ENCODE measurements at regions not wholly inside any gene's neighbourhood (a gene's known extent, or its start where the extent isn't known, plus 50 kb on each side); places are given as distances from the start of the nearest gene placed in this dataset.
"Not testable (repeated sequence)": the region's sequence is repeated elsewhere in the genome, so short reads cannot be mapped to it uniquely, and the experiment has no call there.

DNA sequence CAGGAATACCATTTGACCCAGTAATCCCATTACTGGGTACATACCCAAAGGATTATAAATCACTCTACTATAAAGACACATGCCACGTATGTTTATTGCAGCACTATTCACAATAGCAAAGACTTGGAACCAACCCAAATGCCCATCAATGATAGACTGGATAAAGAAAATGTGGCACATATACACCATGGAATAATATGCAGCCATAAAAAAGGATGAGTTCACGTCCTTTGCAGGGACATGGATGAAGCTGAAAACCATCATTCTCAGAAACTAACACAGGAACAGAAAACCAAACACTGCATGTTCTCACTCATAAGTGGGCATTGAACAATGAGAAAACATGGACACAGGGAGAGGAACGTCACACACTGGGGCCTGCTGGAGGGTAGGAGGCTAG lies 556.1 kb upstream of the ADGRL2 start:
- not testable (repeated sequence) for DNase-seq

- DNase-seq = no peak
These were observed 558.6 kb upstream of the ADGRL2 start for GRCh38 chr1:81242103-81242502.

DNA sequence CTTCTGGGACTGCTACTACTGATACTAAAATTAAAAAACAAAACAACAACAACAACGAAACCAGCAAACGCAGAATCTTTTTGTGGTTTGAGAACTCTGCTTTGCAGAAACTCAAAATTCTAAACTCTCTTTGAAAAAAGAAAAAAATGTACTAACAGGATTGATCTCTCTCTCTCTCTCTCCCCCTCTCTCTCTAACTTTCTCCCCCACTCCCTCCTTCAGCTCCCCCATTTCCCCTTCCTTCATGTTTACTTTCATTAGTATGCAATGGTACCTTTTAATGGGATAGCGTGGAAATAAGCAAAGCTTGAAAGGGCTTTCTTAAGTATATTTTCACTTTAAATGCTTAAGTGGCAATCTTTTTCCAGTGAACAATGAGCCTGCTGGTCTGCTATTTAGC lies 562.6 kb upstream of the ADGRL2 start:
- DNase-seq = no peak

DNA sequence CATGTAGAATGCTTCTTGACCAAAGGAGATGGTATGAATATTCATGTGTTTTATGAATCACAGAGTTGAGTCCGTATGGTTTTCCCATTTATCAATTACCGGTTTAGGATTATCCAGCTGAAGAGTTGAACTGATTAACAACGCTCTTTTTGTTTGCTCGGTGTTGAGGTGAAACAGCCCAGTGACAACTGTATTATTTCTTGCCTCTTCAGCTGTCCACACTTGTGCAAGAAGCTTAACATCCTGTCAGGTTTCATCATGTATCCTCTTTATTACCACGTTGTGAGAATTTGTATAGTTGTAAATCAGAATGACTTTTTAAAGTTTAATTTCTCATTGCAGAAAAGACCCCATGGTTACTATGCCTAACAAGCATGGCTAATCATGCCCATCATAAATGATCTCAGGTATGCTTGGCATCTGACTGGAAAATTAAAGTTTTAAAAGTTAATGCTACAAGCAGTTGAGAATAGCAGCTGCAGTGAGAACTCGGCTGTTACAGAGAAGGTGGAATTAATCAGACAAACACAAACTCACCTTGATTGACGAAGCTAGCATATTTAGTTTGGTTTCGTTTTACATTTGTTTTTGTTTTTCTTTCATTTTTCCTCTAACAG lies 563.2 kb upstream of the ADGRL2 start:
- DNase-seq = peak; percentile 6 to 51

DNA sequence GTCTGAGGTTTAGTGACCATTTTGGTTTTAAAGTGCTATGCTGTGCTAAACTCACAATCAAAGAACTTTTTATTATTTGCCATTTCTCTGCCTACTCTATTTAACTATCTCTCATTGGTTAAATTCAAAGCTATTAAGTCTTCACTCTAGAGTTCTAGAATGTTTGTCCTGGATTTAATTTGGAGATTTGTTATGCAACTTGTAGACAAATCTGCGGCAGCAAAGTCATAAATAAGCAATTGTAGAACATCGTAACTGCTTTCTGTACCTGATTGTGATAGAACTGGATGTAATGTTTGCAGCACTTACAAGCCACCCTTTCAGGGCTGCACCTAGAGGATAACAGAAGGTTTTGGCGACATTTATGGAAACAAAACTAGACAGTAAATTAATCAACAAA lies 566.5 kb upstream of the ADGRL2 start:
- DNase-seq = no peak

DNA sequence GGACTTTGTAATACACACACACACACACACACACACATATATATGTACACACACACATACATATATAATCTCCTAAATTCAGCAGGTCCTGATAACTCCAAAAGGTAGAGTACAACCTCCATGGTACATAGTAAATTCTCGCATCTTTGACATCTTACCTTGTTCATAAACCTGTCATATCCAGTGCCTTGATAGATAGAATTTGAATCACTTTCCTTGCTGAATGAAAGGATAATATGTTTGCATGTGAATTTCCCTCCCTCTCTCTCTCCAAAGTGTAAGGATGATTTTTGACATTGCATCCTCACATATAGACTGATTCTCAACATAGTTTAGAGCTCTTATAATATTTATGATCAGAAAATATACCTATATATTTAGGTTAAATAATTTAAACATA lies 567.1 kb upstream of the ADGRL2 start:
- no peak for DNase-seq

- DNase-seq = no peak
These were observed 568.3 kb upstream of the ADGRL2 start for GRCh38 chr1:81232420-81232819.

DNA sequence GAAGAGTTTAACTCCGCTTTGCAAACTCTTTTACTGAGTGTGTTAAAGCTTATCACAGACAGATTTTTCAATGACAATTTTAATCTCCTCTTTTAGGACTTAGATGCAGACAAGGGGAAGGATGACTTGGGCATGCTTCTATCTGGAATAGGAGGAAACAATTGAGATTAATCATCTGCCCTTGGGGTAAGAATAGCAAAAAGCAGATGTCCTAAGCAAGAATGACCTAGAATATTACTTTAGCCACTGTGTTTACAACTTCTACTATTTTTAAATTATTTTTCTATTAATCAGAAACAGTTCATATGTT lies 569.0 kb upstream of the ADGRL2 start:
- DNase-seq = no peak

GRCh38 chr1:81230983-81231728 lies 569.6 kb upstream of the ADGRL2 start:
- DNase-seq = peak in 1 of 2 experiments; percentile 31

DNA sequence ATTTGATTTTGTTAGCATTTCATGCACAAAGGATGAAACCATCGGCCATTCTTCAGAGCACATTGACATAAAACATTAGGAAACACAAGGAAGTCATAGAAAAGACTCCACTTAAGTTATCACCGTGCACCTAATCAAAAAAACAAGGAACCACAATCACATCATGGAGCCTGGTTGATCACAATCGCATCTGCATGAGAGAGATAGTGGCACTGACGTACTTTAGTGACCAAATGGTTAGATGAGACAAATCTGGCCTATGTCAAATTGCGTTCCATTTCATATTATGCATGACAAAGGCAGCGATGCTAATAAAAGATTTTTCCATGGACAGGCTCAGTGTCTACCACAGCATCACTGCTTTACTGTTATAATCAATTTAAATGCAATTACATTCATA lies 571.8 kb upstream of the ADGRL2 start:
- DNase-seq = no peak

DNA sequence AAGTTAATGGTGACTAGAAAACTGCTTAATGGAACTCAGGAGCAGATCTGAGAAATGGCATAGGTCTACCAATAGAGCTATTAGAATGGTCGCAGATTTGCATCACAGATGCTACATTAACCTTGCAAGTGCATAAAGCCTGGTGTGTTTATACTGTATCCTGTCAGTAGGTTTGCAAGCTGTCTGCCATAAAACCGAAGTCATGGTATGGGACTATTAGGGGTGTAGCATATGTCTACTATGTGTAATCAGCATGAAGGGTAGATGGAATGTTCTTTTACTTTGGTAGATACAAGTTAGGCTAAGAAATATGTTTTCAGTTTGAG lies 574.2 kb upstream of the ADGRL2 start:
- peak in 1 of 2 experiments; percentile 6 for DNase-seq

DNA sequence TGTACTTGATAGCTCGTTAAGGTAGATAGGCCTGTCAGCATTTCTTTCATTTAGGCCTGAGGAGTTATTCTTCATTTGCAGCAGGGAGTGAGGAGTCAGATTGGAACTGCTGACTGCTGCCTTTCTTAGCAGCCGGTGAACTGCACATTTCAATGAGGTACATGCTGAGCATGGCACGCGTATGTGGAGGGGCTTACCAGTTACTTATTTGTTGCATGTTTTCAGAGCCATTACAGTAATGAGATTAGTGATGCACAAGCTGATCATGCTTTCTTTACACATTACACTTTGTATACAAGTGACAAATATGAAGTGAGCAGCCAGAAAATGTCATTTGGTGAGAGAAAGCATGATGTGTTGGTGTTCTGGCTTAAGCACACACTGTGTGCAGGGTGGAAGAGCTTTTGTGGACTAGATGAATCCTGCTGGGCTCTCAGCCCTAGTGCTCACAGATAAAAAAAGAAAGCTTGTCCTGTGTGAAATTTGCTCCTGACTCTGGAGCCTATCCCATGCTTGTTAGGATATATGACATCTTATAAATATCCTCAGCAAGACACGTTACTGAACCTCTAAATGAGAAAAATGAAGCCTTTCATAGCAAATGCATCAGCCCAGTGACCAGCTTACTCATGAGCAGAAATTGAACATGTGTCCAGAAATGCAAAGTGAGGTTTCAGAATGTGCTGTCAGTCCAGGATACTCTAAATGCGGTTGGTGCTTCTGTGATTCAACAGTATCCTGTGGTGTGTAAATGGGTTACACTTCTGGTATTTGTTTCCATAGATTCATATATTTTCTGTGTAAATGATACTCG lies 574.7 kb upstream of the ADGRL2 start:
- no peak for DNase-seq

- DNase-seq = no peak
These were observed 576.5 kb upstream of the ADGRL2 start for GRCh38 chr1:81224222-81224621.

GRCh38 chr1:81221564-81221963 lies 579.2 kb upstream of the ADGRL2 start:
- DNase-seq = no peak

DNA sequence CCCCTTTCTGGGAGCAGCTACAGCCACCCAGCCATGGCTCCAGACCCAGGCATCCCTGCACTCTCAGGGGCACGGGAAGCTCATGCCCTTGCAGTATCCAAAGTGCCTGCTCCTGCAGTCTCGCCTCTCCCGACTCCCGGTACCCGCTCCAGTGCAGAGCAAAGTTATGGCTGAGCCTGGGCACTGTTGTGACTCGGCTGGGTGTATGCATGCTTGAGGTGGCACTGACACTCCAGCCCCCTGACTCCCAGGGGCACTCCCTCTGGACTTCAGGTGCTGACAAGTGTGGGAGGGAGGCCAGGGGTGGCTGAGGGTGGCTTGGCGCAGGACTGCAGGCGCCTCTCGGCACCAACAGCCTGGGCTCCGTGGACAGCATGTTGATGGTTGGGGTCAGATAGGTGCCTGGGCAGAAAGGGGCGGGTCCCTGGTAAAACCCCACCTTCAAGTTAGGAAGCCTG lies 580.1 kb upstream of the ADGRL2 start:
- DNase-seq = no peak

DNA sequence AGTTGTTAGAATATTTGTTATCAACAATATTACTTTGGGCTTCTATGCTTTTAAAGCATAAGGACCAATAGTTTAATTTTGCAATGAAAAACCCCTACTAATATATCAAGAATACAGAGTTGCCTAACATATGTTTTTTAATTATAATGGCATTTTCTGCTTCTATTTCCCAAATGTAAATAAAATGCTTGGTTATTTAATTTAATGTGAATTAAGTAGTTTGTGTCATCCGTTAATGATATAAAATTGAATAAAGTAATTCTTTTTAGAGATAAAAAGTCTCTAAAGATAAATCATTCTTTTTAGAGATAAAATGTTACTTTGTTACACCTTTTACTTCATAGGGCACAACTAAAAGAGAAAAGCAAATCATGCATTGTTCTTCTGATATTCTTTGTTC lies 583.7 kb upstream of the ADGRL2 start:
- no peak for DNase-seq

- no peak for DNase-seq
These were observed 587.5 kb upstream of the ADGRL2 start for GRCh38 chr1:81213279-81213678.

DNA sequence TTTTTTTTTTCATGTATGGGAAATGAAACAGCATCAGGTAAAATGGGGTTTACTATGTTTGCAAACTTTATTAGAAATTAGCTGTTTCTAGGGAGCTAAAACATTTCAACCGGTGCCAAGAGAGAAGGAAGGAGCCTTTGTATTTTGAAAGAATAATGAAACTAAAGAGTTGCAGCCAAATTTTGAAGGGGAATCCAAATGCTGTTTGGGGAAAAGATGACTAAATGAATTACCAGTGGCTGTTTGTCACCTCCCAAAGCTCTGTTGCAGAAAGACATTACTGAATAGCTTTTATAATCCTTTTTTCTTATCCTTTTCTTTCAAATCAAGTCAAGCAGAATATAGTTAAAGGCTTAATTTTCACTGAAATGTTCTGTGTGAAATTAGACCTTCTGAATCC lies 591.3 kb upstream of the ADGRL2 start:
- DNase-seq = no peak

- DNase-seq = no peak
These were observed 592.3 kb upstream of the ADGRL2 start for GRCh38 chr1:81208441-81208840.

- DNase-seq = no peak
These were observed 594.8 kb upstream of the ADGRL2 start for GRCh38 chr1:81205956-81206355.

DNA sequence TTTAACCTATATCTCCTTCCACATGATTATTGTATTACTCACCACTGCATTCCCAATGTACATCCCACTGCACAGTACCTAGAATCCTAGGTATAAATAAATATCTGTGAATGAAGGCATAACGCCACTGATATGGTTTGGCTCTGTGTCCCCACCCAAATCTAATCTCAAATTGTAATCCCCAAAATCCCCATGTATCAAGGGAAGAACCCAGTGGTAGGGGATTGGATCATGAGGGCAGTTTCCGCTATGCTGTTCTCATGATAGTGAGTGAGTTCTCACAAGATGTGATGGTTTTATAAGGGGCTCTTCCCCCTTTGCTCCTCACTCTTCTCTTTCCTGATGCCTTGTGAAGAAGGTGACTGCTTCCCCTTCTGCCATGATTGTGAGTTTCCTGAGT lies 599.0 kb upstream of the ADGRL2 start:
- no peak for DNase-seq

DNA sequence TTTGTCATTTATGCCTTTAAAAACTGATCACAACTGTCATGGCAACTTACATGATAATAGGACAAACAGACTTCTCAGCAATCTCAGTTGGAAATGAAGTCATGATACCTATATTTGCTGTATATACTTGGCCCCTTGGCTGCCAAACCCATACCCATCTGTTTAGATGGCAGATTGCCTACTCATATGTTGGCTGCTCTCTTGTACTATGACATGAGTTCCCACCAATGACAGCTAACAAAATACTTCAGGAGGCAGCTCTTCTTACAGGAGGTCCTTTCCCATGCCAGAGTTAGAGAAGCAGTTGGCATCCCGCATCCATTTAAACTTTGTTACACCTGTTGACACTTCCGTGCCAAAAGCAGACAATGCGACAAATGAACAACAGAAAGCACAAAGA lies 603.1 kb upstream of the ADGRL2 start:
- DNase-seq = peak in 1 of 2 experiments; percentile 41

GRCh38 chr1:81192647-81193642 lies 607.8 kb upstream of the ADGRL2 start:
- no peak for DNase-seq

Data from NCI-H524 (cell line).